ENCODE measurements at regions not wholly inside any gene's neighbourhood (a gene's known extent, or its start where the extent isn't known, plus 50 kb on each side); places are given as distances from the start of the nearest gene placed in this dataset.
"Not testable (repeated sequence)": the region's sequence is repeated elsewhere in the genome, so short reads cannot be mapped to it uniquely, and the experiment has no call there.

- Histone ChIP-seq H3K9me3 (no peaks in the 10 kb centered on the region), H3K4me1 (no peaks in the 10 kb centered on the region), H3K27me3 (no peaks in the 10 kb centered on the region), H3K27ac (no peak overlapping the region), H3K36me3 (no peaks in the 10 kb centered on the region), H3K4me3 (no peak overlapping the region)
- intact Hi-C loops (cut with DNase I; ENCODE audit: low total_unique reads): no loop called here
- DNase-seq: no peak
- no peak for TF ChIP-seq CTCF (IDR thresholded peaks at IDR 0.05)
- no peak for TF ChIP-seq POLR2A (IDR thresholded peaks at IDR 0.05)
These were observed 93.8 kb upstream of the CNTNAP2 start for GRCh38 chr7:146022776-146023175.

- H3K36me3 ChIP-seq; H3K27me3 ChIP-seq; DNase-seq; H3K4me1 ChIP-seq; H3K4me3 ChIP-seq; H3K27ac ChIP-seq; H3K9me3 ChIP-seq; intact Hi-C loops (cut with DNase I; ENCODE audit: low total_unique reads): not testable (repeated sequence)
These were observed 97.3 kb upstream of the CNTNAP2 start for GRCh38 chr7:146019041-146020004.

- not testable (repeated sequence) for DNase-seq, H3K27me3 ChIP-seq, H3K9me3 ChIP-seq
These were observed 99.2 kb upstream of the CNTNAP2 start for GRCh38 chr7:146017366-146017765.

GRCh38 chr7:146014154-146014553 is 102.4 kb upstream of the CNTNAP2 start:
- intact Hi-C loops (cut with DNase I; ENCODE audit: low total_unique reads); H3K36me3 ChIP-seq; H3K4me1 ChIP-seq; DNase-seq; H3K27me3 ChIP-seq; H3K27ac ChIP-seq; H3K9me3 ChIP-seq; H3K4me3 ChIP-seq: not testable (repeated sequence)

More at GRCh38 chr7:146017366-146017765, 99.2 kb upstream of the CNTNAP2 start:
- H3K4me1 ChIP-seq; H3K27ac ChIP-seq; H3K36me3 ChIP-seq; intact Hi-C loops (cut with DNase I; ENCODE audit: low total_unique reads); H3K4me3 ChIP-seq: not testable (repeated sequence)

GRCh38 chr7:146008293-146008692 is 108.3 kb upstream of the CNTNAP2 start:
- intact Hi-C loops (cut with DNase I; ENCODE audit: low total_unique reads): no loop called here
- Histone ChIP-seq H3K36me3 (no peaks in the 10 kb centered on the region), H3K9me3 (no peaks in the 10 kb centered on the region), H3K27ac (no peak overlapping the region), H3K4me1 (no peaks in the 10 kb centered on the region), H3K27me3 (no peaks in the 10 kb centered on the region), H3K4me3 (no peak overlapping the region)
- TF ChIP-seq CTCF (IDR thresholded peaks at IDR 0.05) (no peak), POLR2A (IDR thresholded peaks at IDR 0.05) (no peak)
- no peak for DNase-seq

GRCh38 chr7:146004805-146005204 is 111.8 kb upstream of the CNTNAP2 start:
- no peak for DNase-seq
- Histone ChIP-seq H3K27ac (no peak overlapping the region), H3K27me3 (no peaks in the 10 kb centered on the region), H3K9me3 (no peaks in the 10 kb centered on the region), H3K36me3 (no peaks in the 10 kb centered on the region), H3K4me3 (no peak overlapping the region), H3K4me1 (no peaks in the 10 kb centered on the region)
- intact Hi-C loops (cut with DNase I; ENCODE audit: low total_unique reads): no loop called here
- TF ChIP-seq POLR2A (IDR thresholded peaks at IDR 0.05) (no peak), CTCF (IDR thresholded peaks at IDR 0.05) (no peak)
